Transverse colon (tissue), 4 donors: ENCODE measurements at regions not wholly inside any gene's neighbourhood (a gene's known extent, or its start where the extent isn't known, plus 50 kb on each side); places are given as distances from the start of the nearest gene placed in this dataset.

Experiments used
- DNase-seq: peaks from one replicate; pipeline ENCODE4 v3.0.0-alpha.2; 2019
- H3K27ac ChIP-seq, 4 donors: fragments of 200-600 bp; sonication (generic); 2 replicates each; pipeline ENCODE4 v1.5.1; 2016 to 2018; ENCODE audit warnings: inconsistent platforms in 4 of 4
- H3K27me3 ChIP-seq: fragments of 200-600 bp; sonication (generic); 2 replicates; pipeline ENCODE4 v1.5.1; 2017; ENCODE audit warnings: inconsistent platforms
- H3K36me3 ChIP-seq, 4 donors: fragments of 200-600 bp; sonication (generic); 2 replicates each; pipeline ENCODE4 v1.5.1; 2017 to 2019; ENCODE audit warnings: inconsistent platforms in 4 of 4
- H3K4me1 ChIP-seq, 4 donors: fragments of 200-600 bp; sonication (generic); 2 replicates each; pipeline ENCODE4 v1.5.1; 2017 to 2020; ENCODE audit warnings: inconsistent platforms in 4 of 4
- H3K4me3 ChIP-seq, 4 donors: fragments of 200-600 bp; sonication (generic); 1 replicate in 1 of 4; 2 replicates in 3 of 4; pipeline versions ENCODE4 v1.5.1 to v1.6.1; 2017 to 2019; ENCODE audit warnings: inconsistent platforms in 4 of 4
- H3K9me3 ChIP-seq, 2 donors: fragments of 200-600 bp; sonication (generic); 2 replicates each; pipeline ENCODE4 v1.5.1; 2017 to 2019; ENCODE audit warnings: inconsistent platforms in 2 of 2
- CTCF ChIP-seq, 5 experiments: fragments of 200-600 bp in 3 of 5; fragments of 450-650 bp in 2 of 5; sonication (generic) in 3 of 5; IDR thresholded peaks; 1 replicate in 2 of 5; 2 replicates in 3 of 5; pipeline ENCODE4 v1.5.1; 2016 to 2017; ENCODE audit warnings: antibody characterized with exemption in 5 of 5, inconsistent platforms in 3 of 5, mild to moderate bottlenecking in 2 of 5, moderate library complexity in 1 of 5
- EP300 ChIP-seq: sonication (generic); formaldehyde crosslinking; IDR thresholded peaks from one replicate; pipeline ENCODE4 v1.6.1; 2017; ENCODE audit warnings: antibody characterized with exemption, low read depth
- POLR2A ChIP-seq: fragments of 450-650 bp; IDR thresholded peaks from one replicate; pipeline ENCODE4 v1.6.1; 2016; ENCODE audit warnings: antibody characterized with exemption, mild to moderate bottlenecking, moderate library complexity
- POLR2AphosphoS5 ChIP-seq, 3 donors: sonication (generic); formaldehyde crosslinking; IDR thresholded peaks; one replicate each; pipeline ENCODE4 v1.6.1; 2016; ENCODE audit warnings: antibody characterized with exemption in 3 of 3
- WGBS, 2 donors: methylation state at CpG; one replicate each; pipeline ENCODE4 v1.1.5; 2018; ENCODE audit warnings: low coverage in 1 of 2; 5-methylcytosine and 5-hydroxymethylcytosine counted together
- in situ Hi-C, 4 donors: fragments of 200-750 bp; cut with MboI; loops; one replicate each; pipeline versions ENCODE4 v1.15.0 to v1.15.1; 2017; ENCODE audit warnings: low sequenced_read_pairs in 3 of 4, low pct_ligation_motif_present in 1 of 4, low pct_unique_long_range_greater_than_20kb in 1 of 4
- intact Hi-C: fragments of 100-400 bp; cut with DNase I; formaldehyde crosslinking; loops from one replicate; pipeline ENCODE4 v1.15.1; 2023; ENCODE audit warnings: low total_unique reads

- H3K4me3 ChIP-seq: no peak overlapping the region
- in situ Hi-C loops: no loop called here
- intact Hi-C loops: no loop called here
- no peaks in the 10 kb centered on the region for H3K4me1 ChIP-seq
- H3K27ac ChIP-seq: no peak overlapping the region
- WGBS, 2 donors: 32 to 39% methylated on average over 2 of the region's 2 CpGs
- no peak for DNase-seq
- no peaks in the 10 kb centered on the region for H3K9me3 ChIP-seq
- H3K36me3 ChIP-seq: no peaks in the 10 kb centered on the region
- no peak for TF ChIP-seq POLR2AphosphoS5 (IDR thresholded peaks at IDR 0.05)
- TF ChIP-seq CTCF (IDR thresholded peaks at IDR 0.05): no peak
- no peak for TF ChIP-seq EP300
- no peak for TF ChIP-seq POLR2A
- H3K27me3 ChIP-seq: peaks cover 15% of the 10 kb centered on the region
Measured at GRCh38 chr16:54417384-54417783, 130.8 kb upstream of the IRX3 start.

- no peak for DNase-seq
- no peak for TF ChIP-seq POLR2AphosphoS5 (IDR thresholded peaks at IDR 0.05)
- no peak for TF ChIP-seq POLR2A
- no peak for TF ChIP-seq CTCF (IDR thresholded peaks at IDR 0.05)
- no peak for TF ChIP-seq EP300
- Histone ChIP-seq H3K36me3 (no peaks in the 10 kb centered on the region), H3K27me3 (peaks cover 26% of the 10 kb centered on the region), H3K27ac (no peak overlapping the region), H3K4me3 (no peak overlapping the region), H3K9me3 (no peaks in the 10 kb centered on the region), H3K4me1 (no peaks in the 10 kb centered on the region)
- WGBS, 2 donors: 87 to 93% methylated on average over 6 to 7 of the region's 7 CpGs
- intact Hi-C loops (no loop called here), in situ Hi-C loops (no loop called here)
Measured at GRCh38 chr16:54414671-54415070, 128.1 kb upstream of the IRX3 start.

DNA sequence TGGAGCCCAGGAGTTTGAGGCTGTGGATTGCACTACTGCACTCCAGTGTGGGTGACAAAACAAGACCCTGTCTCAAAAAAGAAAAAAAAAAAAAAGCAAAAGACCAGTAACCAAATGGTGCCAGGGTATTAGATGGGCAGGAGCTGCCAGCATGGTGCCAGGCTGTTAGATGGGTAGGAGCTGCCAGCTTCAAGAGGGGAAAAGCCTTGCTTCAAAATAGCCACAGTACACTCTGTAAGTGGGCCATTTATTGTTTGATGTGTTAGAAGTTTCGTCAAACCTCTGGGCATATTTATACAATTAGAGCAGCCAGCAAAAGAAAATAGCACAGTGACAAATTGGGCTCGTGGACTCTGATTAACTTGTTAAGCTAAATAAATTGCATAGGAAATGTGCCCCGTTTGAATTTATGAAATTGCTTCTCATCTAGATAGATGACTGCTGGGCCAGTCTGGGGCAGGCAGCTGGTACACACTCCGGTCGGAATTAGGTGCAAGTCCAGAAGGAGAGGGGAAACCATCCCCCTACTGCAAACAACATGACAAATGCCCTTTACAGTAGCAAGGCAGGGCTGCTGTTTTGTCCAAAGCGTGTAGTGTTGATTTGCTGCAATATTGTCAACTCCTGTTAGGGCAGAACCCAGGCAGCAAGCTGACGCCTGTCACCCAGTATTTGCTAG lies 126.3 kb upstream of the IRX3 start:
- H3K36me3 ChIP-seq: no peaks in the 10 kb centered on the region
- peaks cover 26% of the 10 kb centered on the region for H3K27me3 ChIP-seq
- DNase-seq: no peak
- H3K9me3 ChIP-seq: no peaks in the 10 kb centered on the region
- 69% methylated on average over 7 of the region's 7 CpGs; no CpG with 5 or more reads in 1 of the 2 donors for WGBS, 2 donors
- TF ChIP-seq CTCF (IDR thresholded peaks at IDR 0.05): no peak
- no peak for TF ChIP-seq POLR2A
- TF ChIP-seq EP300: no peak
- no peak for TF ChIP-seq POLR2AphosphoS5 (IDR thresholded peaks at IDR 0.05)
- no peak overlapping the region for H3K27ac ChIP-seq
- no peaks in the 10 kb centered on the region for H3K4me1 ChIP-seq
- intact Hi-C loops (no loop called here), in situ Hi-C loops (no loop called here)
- no peak overlapping the region for H3K4me3 ChIP-seq

- WGBS, 2 donors: 17 to 22% methylated on average over 4 to 11 of the region's 11 CpGs
- DNase-seq: no peak
- Histone ChIP-seq H3K36me3 (no peaks in the 10 kb centered on the region), H3K27ac (no peak overlapping the region), H3K9me3 (no peaks in the 10 kb centered on the region), H3K27me3 (peaks cover 26% of the 10 kb centered on the region), H3K4me1 (no peaks in the 10 kb centered on the region), H3K4me3 (no peak overlapping the region)
- intact Hi-C loops: no loop called here
- TF ChIP-seq POLR2A: no peak
- TF ChIP-seq EP300: no peak
- TF ChIP-seq POLR2AphosphoS5 (IDR thresholded peaks at IDR 0.05): no peak
- TF ChIP-seq CTCF (IDR thresholded peaks at IDR 0.05): no peak
- in situ Hi-C loops: no loop called here
Measured at GRCh38 chr16:54412037-54412436, 125.5 kb upstream of the IRX3 start.
